ENCODE measurements at regions not wholly inside any gene's neighbourhood (a gene's known extent, or its start where the extent isn't known, plus 50 kb on each side); places are given as distances from the start of the nearest gene placed in this dataset.
"Not testable (repeated sequence)": the region's sequence is repeated elsewhere in the genome, so short reads cannot be mapped to it uniquely, and the experiment has no call there.

GRCh38 chr4:75207902-75208301, 275.0 kb downstream of the PARM1 start:
- H3K27ac ChIP-seq, result no peak overlapping the region
- no peak overlapping the region for H3K4me3 ChIP-seq
- no peaks in the 10 kb centered on the region for H3K36me3 ChIP-seq
- TF ChIP-seq POLR2A (IDR thresholded peaks at IDR 0.05) (no peak), CTCF (IDR thresholded peaks at IDR 0.05) (no peak)
- intact Hi-C loops (cut with DNase I), result no loop called here
- WGBS, 2 donors, result 78 to 85% methylated on average over 1 of the region's 1 CpG
- H3K27me3 ChIP-seq, result no peaks in the 10 kb centered on the region
- DNase-seq, result no peak
- H3K4me1 ChIP-seq, result no peaks in the 10 kb centered on the region
- H3K9me3 ChIP-seq, result no peaks in the 10 kb centered on the region

- Histone ChIP-seq H3K9me3 (no peaks in the 10 kb centered on the region), H3K27ac (no peak overlapping the region), H3K4me1 (no peaks in the 10 kb centered on the region), H3K4me3 (no peak overlapping the region), H3K36me3 (no peaks in the 10 kb centered on the region), H3K27me3 (no peaks in the 10 kb centered on the region)
- TF ChIP-seq POLR2A (IDR thresholded peaks at IDR 0.05) (no peak), CTCF (IDR thresholded peaks at IDR 0.05) (no peak)
- WGBS, 2 donors, result 68% methylated on average over 7 of the region's 7 CpGs
- intact Hi-C loops (cut with DNase I), result no loop called here
- DNase-seq, result no peak
These were observed 262.2 kb downstream of the PARM1 start for GRCh38 chr4:75195111-75195510.

- TF ChIP-seq CTCF (IDR thresholded peaks at IDR 0.05) (no peak), POLR2A (IDR thresholded peaks at IDR 0.05) (no peak)
- Histone ChIP-seq H3K4me3 (no peak overlapping the region), H3K27me3 (no peaks in the 10 kb centered on the region), H3K27ac (no peak overlapping the region), H3K9me3 (no peaks in the 10 kb centered on the region), H3K4me1 (no peaks in the 10 kb centered on the region), H3K36me3 (no peaks in the 10 kb centered on the region)
- WGBS, 2 donors, result 91 to 93% methylated on average over 7 of the region's 8 CpGs
- intact Hi-C loops (cut with DNase I), result no loop called here
- DNase-seq, result no peak
These were observed 261.3 kb downstream of the PARM1 start for GRCh38 chr4:75194180-75194579.

GRCh38 chr4:75192182-75192581, 259.3 kb downstream of the PARM1 start:
- DNase-seq; H3K4me1 ChIP-seq; H3K4me3 ChIP-seq; H3K36me3 ChIP-seq; H3K27ac ChIP-seq; H3K9me3 ChIP-seq; H3K27me3 ChIP-seq; intact Hi-C loops (cut with DNase I): not testable (repeated sequence)
- 87 to 96% methylated on average over 2 of the region's 2 CpGs for WGBS, 2 donors

GRCh38 chr4:75189711-75190335, 256.9 kb downstream of the PARM1 start:
- Histone ChIP-seq H3K9me3 (no peaks in the 10 kb centered on the region), H3K27ac (peak overlapping the region in 1 of 4 donors; percentile 25), H3K36me3 (no peaks in the 10 kb centered on the region), H3K4me1 (no peaks in the 10 kb centered on the region), H3K4me3 (no peak overlapping the region), H3K27me3 (no peaks in the 10 kb centered on the region)
- intact Hi-C loops (cut with DNase I), result no loop called here
- TF ChIP-seq CTCF (IDR thresholded peaks at IDR 0.05), result no peak
- TF ChIP-seq POLR2A (IDR thresholded peaks at IDR 0.05), result no peak
- DNase-seq, result no peak
- WGBS, 2 donors, result 57 to 60% methylated on average over 4 of the region's 4 CpGs

All from esophagus squamous epithelium (tissue), 5 donors.